Left kidney (tissue), 1 donor: ENCODE measurements at regions not wholly inside any gene's neighbourhood (a gene's known extent, or its start where the extent isn't known, plus 50 kb on each side); places are given as distances from the start of the nearest gene placed in this dataset.
"Not testable (repeated sequence)": the region's sequence is repeated elsewhere in the genome, so short reads cannot be mapped to it uniquely, and the experiment has no call there.

Experiments used
- DNase-seq: peaks from one replicate; pipeline ENCODE4 v3.0.0-alpha.2; 2013

GRCh38 chr10:9153057-9153456 is 1098.6 kb downstream of the GATA3 start:
- DNase-seq, result not testable (repeated sequence)

- DNase-seq, result no peak
These were observed 1103.2 kb downstream of the GATA3 start for GRCh38 chr10:9157656-9158055.

GRCh38 chr10:9158675-9159074 is 1104.2 kb downstream of the GATA3 start:
- DNase-seq, result no peak

GRCh38 chr10:9160275-9160674 is 1105.8 kb downstream of the GATA3 start:
- no peak for DNase-seq

- DNase-seq, result no peak
These were observed 1109.2 kb downstream of the GATA3 start for GRCh38 chr10:9163699-9164098.

- no peak for DNase-seq
These were observed 1112.3 kb downstream of the GATA3 start for GRCh38 chr10:9166770-9167169.

- no peak for DNase-seq
These were observed 1117.8 kb downstream of the GATA3 start for GRCh38 chr10:9172276-9172675.

- DNase-seq, result no peak
These were observed 1120.7 kb downstream of the GATA3 start for GRCh38 chr10:9175200-9175599.

GRCh38 chr10:9183197-9183880 is 1128.9 kb downstream of the GATA3 start:
- DNase-seq, result not testable (repeated sequence)

- no peak for DNase-seq
These were observed 1133.7 kb downstream of the GATA3 start for GRCh38 chr10:9188022-9188810.

GRCh38 chr10:9189448-9189847 is 1135.0 kb downstream of the GATA3 start:
- no peak for DNase-seq

GRCh38 chr10:9193120-9193519 is 1138.6 kb downstream of the GATA3 start:
- DNase-seq, result no peak

GRCh38 chr10:9195385-9195784 is 1140.9 kb downstream of the GATA3 start:
- no peak for DNase-seq

- DNase-seq, result no peak
These were observed 1144.1 kb downstream of the GATA3 start for GRCh38 chr10:9198611-9199010.

- DNase-seq, result no peak
These were observed 1151.1 kb downstream of the GATA3 start for GRCh38 chr10:9205558-9205957.

- peak; percentile 81 for DNase-seq
These were observed 1154.8 kb downstream of the GATA3 start for GRCh38 chr10:9209105-9209798.

GRCh38 chr10:9211228-9211627 is 1156.7 kb downstream of the GATA3 start:
- DNase-seq, result no peak

- DNase-seq, result no peak
These were observed 1160.1 kb downstream of the GATA3 start for GRCh38 chr10:9214618-9215017.

- DNase-seq, result no peak
These were observed 1160.6 kb downstream of the GATA3 start for GRCh38 chr10:9215121-9215520.

GRCh38 chr10:9219860-9220259 is 1165.4 kb downstream of the GATA3 start:
- DNase-seq, result no peak

GRCh38 chr10:9222917-9223316 is 1168.4 kb downstream of the GATA3 start:
- no peak for DNase-seq

GRCh38 chr10:9227679-9228365 is 1173.3 kb downstream of the GATA3 start:
- DNase-seq, result no peak

- DNase-seq, result no peak
These were observed 1174.3 kb downstream of the GATA3 start for GRCh38 chr10:9228771-9229170.
